GM21515 (cell line): ENCODE measurements at regions not wholly inside any gene's neighbourhood (a gene's known extent, or its start where the extent isn't known, plus 50 kb on each side); places are given as distances from the start of the nearest gene placed in this dataset.
"Not testable (repeated sequence)": the region's sequence is repeated elsewhere in the genome, so short reads cannot be mapped to it uniquely, and the experiment has no call there.

Experiments
- ATAC-seq: cut with Tn5 transposase; IDR thresholded peaks from one replicate; pipeline ENCODE4 v1.9.1; 2021; ENCODE audit not compliant: unreplicated experiment

- no peak for ATAC-seq
Measured at GRCh38 chr6:62819640-62820039, 391.6 kb upstream of the FKBP1C start.

GRCh38 chr6:62808565-62809293, 402.5 kb upstream of the FKBP1C start:
- ATAC-seq: no peak

GRCh38 chr6:62805431-62805830, 405.8 kb upstream of the FKBP1C start:
- no peak for ATAC-seq

GRCh38 chr6:62803094-62803493, 408.2 kb upstream of the FKBP1C start:
- ATAC-seq: no peak

GRCh38 chr6:62797190-62797589, 414.1 kb upstream of the FKBP1C start:
- ATAC-seq: no peak

- no peak for ATAC-seq
Measured at GRCh38 chr6:62775427-62776022, 435.7 kb upstream of the FKBP1C start.

- not testable (repeated sequence) for ATAC-seq
Measured at GRCh38 chr6:62766174-62766573, 445.1 kb upstream of the FKBP1C start.

GRCh38 chr6:62764841-62765240, 446.4 kb upstream of the FKBP1C start:
- ATAC-seq: no peak

GRCh38 chr6:62763125-62763912, 447.9 kb upstream of the FKBP1C start:
- no peak for ATAC-seq

- no peak for ATAC-seq
Measured at GRCh38 chr6:62746968-62747367, 460.9 kb upstream of the KHDRBS2 start.

GRCh38 chr6:62746161-62746560, 460.1 kb upstream of the KHDRBS2 start:
- no peak for ATAC-seq

- ATAC-seq: no peak
Measured at GRCh38 chr6:62740596-62740995, 454.6 kb upstream of the KHDRBS2 start.

- no peak for ATAC-seq
Measured at GRCh38 chr6:62740171-62740570, 454.1 kb upstream of the KHDRBS2 start.

- no peak for ATAC-seq
Measured at GRCh38 chr6:62737792-62738191, 451.8 kb upstream of the KHDRBS2 start.

- no peak for ATAC-seq
Measured at GRCh38 chr6:62721408-62721807, 435.4 kb upstream of the KHDRBS2 start.

- no peak for ATAC-seq
Measured at GRCh38 chr6:62716719-62717118, 430.7 kb upstream of the KHDRBS2 start.

GRCh38 chr6:62714112-62714511, 428.1 kb upstream of the KHDRBS2 start:
- no peak for ATAC-seq

GRCh38 chr6:62711750-62712149, 425.7 kb upstream of the KHDRBS2 start:
- ATAC-seq: no peak

GRCh38 chr6:62707914-62708313, 421.9 kb upstream of the KHDRBS2 start:
- no peak for ATAC-seq

- no peak for ATAC-seq
Measured at GRCh38 chr6:62707156-62707555, 421.1 kb upstream of the KHDRBS2 start.

- ATAC-seq: no peak
Measured at GRCh38 chr6:62683063-62683462, 397.0 kb upstream of the KHDRBS2 start.

GRCh38 chr6:62681108-62681507, 395.1 kb upstream of the KHDRBS2 start:
- no peak for ATAC-seq
